22Rv1 (cell line): ENCODE measurements at regions not wholly inside any gene's neighbourhood (a gene's known extent, or its start where the extent isn't known, plus 50 kb on each side); places are given as distances from the start of the nearest gene placed in this dataset.
"Not testable (repeated sequence)": the region's sequence is repeated elsewhere in the genome, so short reads cannot be mapped to it uniquely, and the experiment has no call there.

ENCODE experiments used
- H3K27ac ChIP-seq: fragments of 450-650 bp; 2 replicates; pipeline ENCODE4 v1.5.1; 2017
- ZFX ChIP-seq: fragments of 450-650 bp; IDR thresholded peaks from 2 replicates; pipeline ENCODE4 v1.6.1; 2017; ENCODE audit warnings: antibody characterized with exemption, borderline replicate concordance
- TF ChIP-seq, protein P1 (sequence below): fragments of 450-650 bp; IDR thresholded peaks from 2 replicates; pipeline ENCODE4 v1.5.1; 2017; ENCODE audit warnings: mild to moderate bottlenecking

DNA sequence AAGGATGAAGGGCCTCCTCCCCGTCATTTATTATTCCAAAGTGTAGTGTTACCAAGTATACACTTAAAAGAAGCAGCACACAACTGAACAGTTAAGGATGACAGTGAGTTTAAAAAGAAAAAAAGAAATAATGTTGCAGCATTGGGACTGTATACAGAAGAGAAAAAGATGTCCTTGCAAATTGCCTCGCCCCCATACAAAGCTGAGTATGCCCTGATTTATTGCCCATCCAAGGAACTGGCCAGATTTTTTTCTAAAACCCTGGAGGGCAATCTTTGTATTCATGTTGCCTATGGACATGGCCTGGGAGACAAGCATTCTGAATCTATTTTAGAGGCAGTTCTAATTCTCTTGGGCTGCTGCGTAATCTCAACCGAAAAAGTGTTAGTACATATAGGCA is 182.7 kb upstream of the NR4A3 start:
- no peak overlapping the region for H3K27ac ChIP-seq
- TF ChIP-seq ZFX: no peak
- TF ChIP-seq, protein P1, sequence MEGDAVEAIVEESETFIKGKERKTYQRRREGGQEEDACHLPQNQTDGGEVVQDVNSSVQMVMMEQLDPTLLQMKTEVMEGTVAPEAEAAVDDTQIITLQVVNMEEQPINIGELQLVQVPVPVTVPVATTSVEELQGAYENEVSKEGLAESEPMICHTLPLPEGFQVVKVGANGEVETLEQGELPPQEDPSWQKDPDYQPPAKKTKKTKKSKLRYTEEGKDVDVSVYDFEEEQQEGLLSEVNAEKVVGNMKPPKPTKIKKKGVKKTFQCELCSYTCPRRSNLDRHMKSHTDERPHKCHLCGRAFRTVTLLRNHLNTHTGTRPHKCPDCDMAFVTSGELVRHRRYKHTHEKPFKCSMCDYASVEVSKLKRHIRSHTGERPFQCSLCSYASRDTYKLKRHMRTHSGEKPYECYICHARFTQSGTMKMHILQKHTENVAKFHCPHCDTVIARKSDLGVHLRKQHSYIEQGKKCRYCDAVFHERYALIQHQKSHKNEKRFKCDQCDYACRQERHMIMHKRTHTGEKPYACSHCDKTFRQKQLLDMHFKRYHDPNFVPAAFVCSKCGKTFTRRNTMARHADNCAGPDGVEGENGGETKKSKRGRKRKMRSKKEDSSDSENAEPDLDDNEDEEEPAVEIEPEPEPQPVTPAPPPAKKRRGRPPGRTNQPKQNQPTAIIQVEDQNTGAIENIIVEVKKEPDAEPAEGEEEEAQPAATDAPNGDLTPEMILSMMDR: no peak

DNA sequence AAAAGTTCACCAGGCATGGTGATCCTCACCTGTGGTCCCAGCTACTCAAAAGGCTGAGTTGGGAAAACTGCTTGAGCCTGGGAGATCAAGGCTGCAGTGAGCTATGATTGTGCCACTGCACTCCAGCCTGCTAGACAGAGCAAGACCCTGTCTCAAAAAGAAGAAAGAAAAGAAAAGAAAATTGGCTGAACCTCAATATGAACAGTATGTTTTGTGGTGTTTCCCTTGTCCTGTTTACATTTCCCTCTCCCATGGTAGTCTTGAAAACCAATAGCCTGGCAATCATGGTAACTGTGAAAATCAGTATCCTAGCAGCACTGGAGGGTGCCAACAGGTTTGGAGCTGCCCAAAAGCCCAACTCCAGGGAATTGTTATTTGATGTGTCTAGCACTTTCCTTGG is 174.1 kb upstream of the NR4A3 start:
- TF ChIP-seq, protein P1: no peak
- TF ChIP-seq ZFX: no peak
- no peak overlapping the region for H3K27ac ChIP-seq

DNA sequence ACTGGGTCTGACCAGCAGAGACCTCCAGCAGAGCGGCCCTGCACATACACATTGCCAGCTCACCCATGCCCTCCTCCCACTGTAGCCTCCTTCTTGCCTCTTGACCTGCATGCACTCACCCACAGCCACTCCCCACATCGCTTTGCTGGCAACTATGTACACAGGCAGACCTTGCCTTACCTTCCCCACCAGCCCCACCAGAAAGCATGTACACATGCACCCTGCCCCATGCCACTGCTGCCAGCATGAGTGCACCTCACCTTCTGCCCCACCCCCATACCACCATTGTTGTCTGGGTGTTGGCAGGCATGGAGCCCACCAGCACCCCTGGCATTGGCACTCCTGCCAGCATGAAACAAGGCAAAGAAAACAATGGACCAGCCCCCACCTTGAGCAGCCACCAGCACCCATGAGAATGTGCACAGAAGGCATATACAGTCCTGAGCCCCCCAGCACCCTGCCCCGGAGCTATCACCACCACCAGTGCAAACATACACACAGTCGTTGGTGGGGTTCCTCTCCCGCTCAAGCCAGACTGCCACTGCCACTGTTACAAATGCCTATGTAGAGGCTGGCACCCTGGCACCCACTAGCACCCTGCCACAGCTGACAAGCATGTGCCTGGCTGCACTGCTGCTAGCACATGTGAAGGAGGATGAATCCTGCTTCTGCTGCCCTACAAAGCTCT is 171.4 kb upstream of the NR4A3 start:
- H3K27ac ChIP-seq: no peak overlapping the region
- no peak for TF ChIP-seq ZFX
- TF ChIP-seq, protein P1: no peak

DNA sequence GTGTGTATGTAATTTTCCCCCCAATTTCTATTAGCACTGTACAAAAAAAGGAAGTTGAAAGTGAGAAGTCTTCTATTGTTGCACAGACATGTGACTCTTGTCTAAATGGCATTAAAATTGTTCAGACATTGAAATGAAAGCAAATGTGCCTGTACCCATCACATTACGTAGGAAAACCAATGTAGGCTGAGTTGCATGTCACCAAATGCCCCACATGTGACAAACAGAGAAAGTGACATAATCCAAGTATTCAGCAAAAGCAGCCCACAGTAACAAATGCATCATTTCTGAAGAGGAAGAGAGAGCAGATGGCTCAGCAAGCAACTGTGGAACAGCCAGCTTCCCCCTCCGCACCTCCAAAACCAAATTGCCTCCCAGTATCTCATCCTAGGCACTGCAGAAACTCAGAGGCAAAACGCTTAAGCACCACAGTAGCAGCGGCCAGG is 161.5 kb upstream of the NR4A3 start:
- TF ChIP-seq, protein P1: no peak
- no peak for TF ChIP-seq ZFX
- H3K27ac ChIP-seq: no peak overlapping the region

DNA sequence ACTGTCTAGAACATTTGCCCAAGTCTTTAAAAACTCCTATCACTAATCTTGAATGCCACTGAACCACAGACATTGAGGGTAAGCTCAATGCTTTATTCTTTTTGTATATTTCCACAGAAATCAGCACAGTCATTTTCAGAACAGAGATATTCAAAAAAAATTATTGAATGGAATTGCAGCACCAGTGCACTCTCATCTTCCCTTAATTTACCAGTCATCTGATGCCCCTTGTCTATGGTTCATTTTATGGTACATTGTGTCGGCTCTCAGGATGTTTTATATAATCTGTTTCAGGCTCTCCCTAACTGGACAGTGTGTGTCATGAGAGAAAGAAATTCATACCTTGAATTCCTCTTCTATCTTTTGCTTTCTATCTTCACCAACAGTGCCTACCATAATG is 158.4 kb upstream of the NR4A3 start:
- no peak overlapping the region for H3K27ac ChIP-seq
- TF ChIP-seq ZFX: no peak
- TF ChIP-seq, protein P1: no peak

DNA sequence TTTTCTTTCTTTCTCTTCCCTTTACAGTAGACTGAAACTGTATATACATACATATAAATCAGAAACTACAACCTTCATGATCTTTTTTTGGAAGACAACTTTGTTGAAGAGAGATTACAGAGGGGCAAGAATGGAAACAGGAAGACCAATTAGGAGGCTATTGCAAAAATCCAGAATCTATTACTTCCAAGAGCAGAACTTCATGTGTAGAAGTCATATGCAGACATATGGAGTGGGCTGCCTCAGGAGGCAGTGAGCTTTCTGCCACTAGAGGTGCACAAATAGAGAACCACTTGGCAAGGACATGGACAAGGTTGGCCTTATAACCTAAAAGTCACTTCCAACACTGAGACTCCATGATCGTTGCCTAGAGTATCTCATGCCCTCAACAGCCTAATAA is 157.8 kb upstream of the NR4A3 start:
- TF ChIP-seq, protein P1: no peak
- TF ChIP-seq ZFX: no peak
- H3K27ac ChIP-seq: no peak overlapping the region

DNA sequence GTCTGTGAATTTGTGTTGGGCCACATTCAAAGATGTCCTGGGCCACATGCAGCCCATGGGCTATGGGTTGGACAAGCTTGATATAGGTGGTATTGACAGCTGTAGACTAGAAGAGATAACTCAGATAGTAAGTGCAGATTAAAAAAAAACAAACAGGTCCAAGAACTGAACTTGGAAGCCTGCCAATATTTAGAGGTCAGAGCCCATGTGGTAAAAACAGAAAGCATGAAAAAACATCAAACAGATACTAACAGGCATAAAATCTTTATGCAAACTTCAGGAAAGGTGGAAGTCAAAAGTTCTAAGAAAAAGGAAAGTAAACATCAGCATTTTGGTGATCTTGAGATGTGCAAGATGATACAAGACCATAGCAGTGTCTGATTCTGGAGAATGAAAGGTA is 155.1 kb upstream of the NR4A3 start:
- TF ChIP-seq ZFX: no peak
- TF ChIP-seq, protein P1: no peak
- H3K27ac ChIP-seq: no peak overlapping the region

DNA sequence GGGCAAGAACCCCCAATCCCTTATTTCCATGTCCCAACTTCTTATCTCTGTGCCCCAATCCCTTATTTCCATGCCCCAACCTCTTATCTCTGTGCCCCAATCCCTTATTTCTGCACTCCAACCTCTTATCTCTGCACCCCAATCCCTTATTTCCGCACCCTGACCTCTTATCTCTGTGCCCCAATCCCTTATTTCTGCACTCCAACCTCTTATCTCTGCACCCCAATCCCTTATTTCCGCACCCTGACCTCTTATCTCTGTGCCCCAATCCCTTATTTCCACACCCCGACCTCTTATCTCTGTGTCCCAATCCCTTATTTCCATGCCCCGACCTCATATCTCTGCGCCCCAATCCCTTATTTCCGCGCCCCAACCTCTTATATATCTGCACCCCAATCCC is 150.8 kb upstream of the NR4A3 start:
- H3K27ac ChIP-seq: not testable (repeated sequence)
